HEK293 (cell line): ENCODE measurements at regions not wholly inside any gene's neighbourhood (a gene's known extent, or its start where the extent isn't known, plus 50 kb on each side); places are given as distances from the start of the nearest gene placed in this dataset.

ENCODE experiments used
- CTCF ChIA-PET: fragments of 350-600 bp; formaldehyde crosslinking; extraction: SDS; loops from one replicate; lab custom pipeline; 2021; ENCODE audit warnings: antibody characterized with exemption; lab: Yijun Ruan, JAX
- POLR2A ChIA-PET: fragments of 300-600 bp; formaldehyde crosslinking; extraction: SDS; loops from one replicate; lab custom pipeline; 2020; ENCODE audit warnings: antibody characterized with exemption, inconsistent platforms; lab: Yijun Ruan, JAX
- H3K27ac ChIP-seq: fragments of 200-500 bp; sonication (Bioruptor generic); 2 replicates; pipeline ENCODE4 v1.5.1; 2014; ENCODE audit warnings: low read depth, low read length, control low read depth, inconsistent platforms; ENCODE audit errors: extremely low read depth
- H3K36me3 ChIP-seq, 2 experiments: fragments of 200-500 bp in 1 of 2; sonication (Bioruptor generic) in 1 of 2; 1 replicate in 1 of 2; 2 replicates in 1 of 2; pipeline ENCODE4 v1.5.1; 2014 to 2017; ENCODE audit warnings: inconsistent platforms in 2 of 2, low read length in 2 of 2; ENCODE audit not compliant: control insufficient read depth in 2 of 2, insufficient read depth in 1 of 2
- H3K4me1 ChIP-seq: fragments of 200-500 bp; sonication (Bioruptor generic); 2 replicates; pipeline ENCODE4 v1.5.1; 2014; ENCODE audit warnings: mild to moderate bottlenecking, low read length, inconsistent platforms; ENCODE audit not compliant: control insufficient read depth, insufficient read depth
- H3K4me3 ChIP-seq: 2 replicates; pipeline ENCODE4 v1.5.1; 2011; ENCODE audit warnings: low read depth, mild to moderate bottlenecking, control low read depth, low read length, moderate library complexity
- H3K9me3 ChIP-seq: fragments of 200-500 bp; sonication (Bioruptor generic); 2 replicates; pipeline ENCODE4 v1.5.1; 2014; ENCODE audit warnings: low read depth, low read length, inconsistent platforms; ENCODE audit not compliant: control insufficient read depth, insufficient read depth
- SALL2 ChIP-seq: fragments of 450-650 bp; formaldehyde crosslinking; IDR thresholded peaks from 2 replicates; pipeline ENCODE4 v1.5.0; 2017; ENCODE audit warnings: missing biosample characterization, mild to moderate bottlenecking, missing genetic modification characterization, borderline replicate concordance
- ZBTB26 ChIP-seq: fragments of 450-650 bp; formaldehyde crosslinking; optimal IDR thresholded peaks from 2 replicates; pipeline ENCODE3; 2016; ENCODE audit warnings: missing biosample characterization, mild to moderate bottlenecking, missing genetic modification characterization
- ZFP37 ChIP-seq: fragments of 450-650 bp; formaldehyde crosslinking; IDR thresholded peaks from 2 replicates; pipeline ENCODE4 v1.5.1; 2016; ENCODE audit warnings: missing biosample characterization, missing genetic modification characterization
- ZNF155 ChIP-seq: fragments of 450-650 bp; formaldehyde crosslinking; IDR thresholded peaks from 2 replicates; pipeline ENCODE4 v1.5.1; 2016; ENCODE audit warnings: missing biosample characterization, missing genetic modification characterization
- ZNF302 ChIP-seq: fragments of 450-650 bp; formaldehyde crosslinking; IDR thresholded peaks from 2 replicates; pipeline ENCODE4 v1.5.1; 2016; ENCODE audit warnings: missing biosample characterization, missing genetic modification characterization, low read depth
- ZNF341 ChIP-seq: fragments of 450-650 bp; formaldehyde crosslinking; IDR thresholded peaks from 2 replicates; pipeline ENCODE4; 2016; ENCODE audit warnings: low read depth, missing biosample characterization, missing genetic modification characterization
- ZNF350 ChIP-seq: fragments of 450-650 bp; formaldehyde crosslinking; IDR thresholded peaks from 2 replicates; pipeline ENCODE4 v1.5.0; 2017; ENCODE audit warnings: missing biosample characterization, mild to moderate bottlenecking, missing genetic modification characterization
- ZNF514 ChIP-seq: fragments of 450-650 bp; formaldehyde crosslinking; IDR thresholded peaks from 2 replicates; pipeline ENCODE4 v1.5.1; 2016; ENCODE audit warnings: missing biosample characterization, missing genetic modification characterization
- ZNF621 ChIP-seq: fragments of 450-650 bp; formaldehyde crosslinking; IDR thresholded peaks from 2 replicates; pipeline ENCODE4 v1.5.1; 2017; ENCODE audit warnings: missing biosample characterization, missing genetic modification characterization
- ZNF670 ChIP-seq: fragments of 450-650 bp; formaldehyde crosslinking; IDR thresholded peaks from 2 replicates; pipeline ENCODE4 v1.5.1; 2016; ENCODE audit warnings: missing biosample characterization, missing genetic modification characterization, low read depth
- ZNF701 ChIP-seq: fragments of 450-650 bp; formaldehyde crosslinking; IDR thresholded peaks from 2 replicates; pipeline ENCODE4 v1.5.1; 2016; ENCODE audit warnings: missing biosample characterization, missing genetic modification characterization
- ZNF785 ChIP-seq: fragments of 450-650 bp; formaldehyde crosslinking; IDR thresholded peaks from 2 replicates; pipeline ENCODE4 v1.5.1; 2016; ENCODE audit warnings: missing biosample characterization, missing genetic modification characterization
- ZSCAN5A ChIP-seq: fragments of 450-650 bp; formaldehyde crosslinking; IDR thresholded peaks from 2 replicates; pipeline ENCODE4 v1.5.1; 2016; ENCODE audit warnings: missing biosample characterization, missing genetic modification characterization
- TF ChIP-seq, protein P1 (sequence below): fragments of 450-650 bp; formaldehyde crosslinking; IDR thresholded peaks from 2 replicates; pipeline ENCODE4 v1.5.1; 2016; ENCODE audit warnings: missing biosample characterization, missing genetic modification characterization
- TF ChIP-seq, protein P2 (sequence below): fragments of 450-650 bp; formaldehyde crosslinking; conservative IDR thresholded peaks from 2 replicates; pipeline ENCODE4 v1.5.1; 2016; ENCODE audit warnings: low read depth, missing biosample characterization, missing genetic modification characterization
- TF ChIP-seq, protein P3 (sequence below): fragments of 450-650 bp; formaldehyde crosslinking; IDR thresholded peaks from 2 replicates; pipeline ENCODE4 v1.5.1; 2017; ENCODE audit warnings: missing biosample characterization, missing genetic modification characterization

DNA sequence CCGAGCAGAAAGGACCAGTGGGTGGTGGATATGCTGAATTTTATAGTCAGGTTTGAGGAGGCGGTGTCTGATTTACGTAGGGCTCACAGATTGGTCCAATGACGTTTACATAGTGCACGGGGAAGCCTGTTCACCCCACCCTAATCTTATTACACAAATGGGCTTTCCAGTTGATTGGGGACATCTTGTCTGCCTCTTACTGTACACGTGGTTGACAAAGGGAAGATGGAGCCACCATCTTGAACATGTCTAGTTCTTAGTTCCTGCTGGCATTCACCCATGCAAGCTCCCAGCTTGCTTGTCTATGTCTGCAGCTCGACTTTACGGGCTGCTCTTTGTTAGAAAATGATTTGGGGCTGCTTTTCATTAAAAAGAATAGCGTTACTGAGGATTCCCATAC lies 332.0 kb upstream of the SLCO3A1 start (continued):
- TF ChIP-seq ZNF514 = no peak
- no peak for TF ChIP-seq ZNF670 (tag by site-specific recombination)
- no peak for TF ChIP-seq ZNF341 (tag by site-specific recombination)

GRCh38 chr15:91521996-91522395 lies 331.5 kb upstream of the SLCO3A1 start:
- TF ChIP-seq, protein P1, sequence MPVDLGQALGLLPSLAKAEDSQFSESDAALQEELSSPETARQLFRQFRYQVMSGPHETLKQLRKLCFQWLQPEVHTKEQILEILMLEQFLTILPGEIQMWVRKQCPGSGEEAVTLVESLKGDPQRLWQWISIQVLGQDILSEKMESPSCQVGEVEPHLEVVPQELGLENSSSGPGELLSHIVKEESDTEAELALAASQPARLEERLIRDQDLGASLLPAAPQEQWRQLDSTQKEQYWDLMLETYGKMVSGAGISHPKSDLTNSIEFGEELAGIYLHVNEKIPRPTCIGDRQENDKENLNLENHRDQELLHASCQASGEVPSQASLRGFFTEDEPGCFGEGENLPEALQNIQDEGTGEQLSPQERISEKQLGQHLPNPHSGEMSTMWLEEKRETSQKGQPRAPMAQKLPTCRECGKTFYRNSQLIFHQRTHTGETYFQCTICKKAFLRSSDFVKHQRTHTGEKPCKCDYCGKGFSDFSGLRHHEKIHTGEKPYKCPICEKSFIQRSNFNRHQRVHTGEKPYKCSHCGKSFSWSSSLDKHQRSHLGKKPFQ = no peak
- TF ChIP-seq, protein P2, sequence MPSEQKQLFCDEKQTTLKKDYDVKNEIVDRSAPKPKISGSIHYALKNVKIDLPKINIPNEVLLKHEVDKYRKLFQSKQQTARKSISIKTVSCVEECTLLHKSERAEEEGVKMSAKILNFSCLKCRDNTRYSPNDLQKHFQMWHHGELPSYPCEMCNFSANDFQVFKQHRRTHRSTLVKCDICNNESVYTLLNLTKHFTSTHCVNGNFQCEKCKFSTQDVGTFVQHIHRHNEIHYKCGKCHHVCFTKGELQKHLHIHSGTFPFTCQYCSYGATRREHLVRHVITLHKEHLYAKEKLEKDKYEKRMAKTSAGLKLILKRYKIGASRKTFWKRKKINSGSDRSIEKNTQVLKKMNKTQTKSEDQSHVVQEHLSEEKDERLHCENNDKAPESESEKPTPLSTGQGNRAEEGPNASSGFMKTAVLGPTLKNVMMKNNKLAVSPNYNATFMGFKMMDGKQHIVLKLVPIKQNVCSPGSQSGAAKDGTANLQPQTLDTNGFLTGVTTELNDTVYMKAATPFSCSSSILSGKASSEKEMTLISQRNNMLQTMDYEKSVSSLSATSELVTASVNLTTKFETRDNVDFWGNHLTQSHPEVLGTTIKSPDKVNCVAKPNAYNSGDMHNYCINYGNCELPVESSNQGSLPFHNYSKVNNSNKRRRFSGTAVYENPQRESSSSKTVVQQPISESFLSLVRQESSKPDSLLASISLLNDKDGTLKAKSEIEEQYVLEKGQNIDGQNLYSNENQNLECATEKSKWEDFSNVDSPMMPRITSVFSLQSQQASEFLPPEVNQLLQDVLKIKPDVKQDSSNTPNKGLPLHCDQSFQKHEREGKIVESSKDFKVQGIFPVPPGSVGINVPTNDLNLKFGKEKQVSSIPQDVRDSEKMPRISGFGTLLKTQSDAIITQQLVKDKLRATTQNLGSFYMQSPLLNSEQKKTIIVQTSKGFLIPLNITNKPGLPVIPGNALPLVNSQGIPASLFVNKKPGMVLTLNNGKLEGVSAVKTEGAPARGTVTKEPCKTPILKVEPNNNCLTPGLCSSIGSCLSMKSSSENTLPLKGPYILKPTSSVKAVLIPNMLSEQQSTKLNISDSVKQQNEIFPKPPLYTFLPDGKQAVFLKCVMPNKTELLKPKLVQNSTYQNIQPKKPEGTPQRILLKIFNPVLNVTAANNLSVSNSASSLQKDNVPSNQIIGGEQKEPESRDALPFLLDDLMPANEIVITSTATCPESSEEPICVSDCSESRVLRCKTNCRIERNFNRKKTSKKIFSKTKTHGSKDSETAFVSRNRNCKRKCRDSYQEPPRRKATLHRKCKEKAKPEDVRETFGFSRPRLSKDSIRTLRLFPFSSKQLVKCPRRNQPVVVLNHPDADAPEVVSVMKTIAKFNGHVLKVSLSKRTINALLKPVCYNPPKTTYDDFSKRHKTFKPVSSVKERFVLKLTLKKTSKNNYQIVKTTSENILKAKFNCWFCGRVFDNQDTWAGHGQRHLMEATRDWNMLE (tag by site-specific recombination) = no peak
- TF ChIP-seq ZFP37 (no peak), SALL2 (tag by site-specific recombination) (no peak), ZNF701 (tag by site-specific recombination) (no peak), ZNF302 (tag by site-specific recombination) (no peak), ZBTB26 (tag by site-specific recombination) (no peak), ZNF621 (tag by site-specific recombination) (no peak), ZNF155 (tag by site-specific recombination) (no peak), ZSCAN5A (no peak), ZNF785 (tag by site-specific recombination) (no peak), ZNF350 (no peak)
- TF ChIP-seq, protein P3, sequence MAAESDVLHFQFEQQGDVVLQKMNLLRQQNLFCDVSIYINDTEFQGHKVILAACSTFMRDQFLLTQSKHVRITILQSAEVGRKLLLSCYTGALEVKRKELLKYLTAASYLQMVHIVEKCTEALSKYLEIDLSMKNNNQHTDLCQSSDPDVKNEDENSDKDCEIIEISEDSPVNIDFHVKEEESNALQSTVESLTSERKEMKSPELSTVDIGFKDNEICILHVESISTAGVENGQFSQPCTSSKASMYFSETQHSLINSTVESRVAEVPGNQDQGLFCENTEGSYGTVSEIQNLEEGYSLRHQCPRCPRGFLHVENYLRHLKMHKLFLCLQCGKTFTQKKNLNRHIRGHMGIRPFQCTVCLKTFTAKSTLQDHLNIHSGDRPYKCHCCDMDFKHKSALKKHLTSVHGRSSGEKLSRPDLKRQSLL (tag by site-specific recombination) = no peak
- POLR2A ChIA-PET = no interaction called here
- CTCF ChIA-PET = no interaction called here

More at GRCh38 chr15:91521996-91522395, 331.5 kb upstream of the SLCO3A1 start:
- Histone ChIP-seq H3K4me1 (no peaks in the 10 kb centered on the region), H3K27ac (no peak overlapping the region), H3K4me3 (no peak overlapping the region), H3K9me3 (peaks cover 5% of the 10 kb centered on the region; the same call in 1 of the 2 replicates), H3K36me3 (no peaks in the 10 kb centered on the region)
